GM23338 (cell line): ENCODE measurements at regions not wholly inside any gene's neighbourhood (a gene's known extent, or its start where the extent isn't known, plus 50 kb on each side); places are given as distances from the start of the nearest gene placed in this dataset.

Experiments
- ATAC-seq: fragments of 200-7000 bp; cut with Tn5 transposase; 3 replicates; pipeline ENCODE4 v1.9.1; 2020
- DNase-seq: peaks from one replicate; pipeline ENCODE4 v3.0.0-alpha.2; 2015; ENCODE audit warnings: low spot score
- H2AFZ ChIP-seq: fragments of 200-600 bp; sonication (generic); 2 replicates; pipeline ENCODE4 v1.8.0; 2016; ENCODE audit warnings: antibody characterized with exemption, mild to moderate bottlenecking, moderate library complexity
- H3F3A ChIP-seq: fragments of 200-600 bp; sonication (generic); replicated peaks from 2 replicates; pipeline ENCODE4 v1.8.0; 2017; ENCODE audit warnings: antibody characterized with exemption, mixed run types, low read depth
- H3K27ac ChIP-seq: fragments of 200-600 bp; sonication (generic); 2 replicates; pipeline ENCODE4 v1.6.1; 2016; ENCODE audit warnings: low read depth
- H3K27me3 ChIP-seq: fragments of 200-600 bp; sonication (generic); 2 replicates; pipeline ENCODE4 v1.8.0; 2016; ENCODE audit warnings: mild to moderate bottlenecking, mixed run types, moderate library complexity; ENCODE audit not compliant: insufficient read depth
- H3K36me3 ChIP-seq: fragments of 200-600 bp; sonication (generic); 2 replicates; pipeline ENCODE4 v1.8.0; 2016; ENCODE audit warnings: mild to moderate bottlenecking; ENCODE audit not compliant: insufficient read depth
- H3K4me1 ChIP-seq: fragments of 200-600 bp; sonication (generic); 2 replicates; pipeline ENCODE4 v1.8.0; 2016; ENCODE audit warnings: mild to moderate bottlenecking, moderate library complexity; ENCODE audit not compliant: insufficient read depth
- H3K4me2 ChIP-seq: fragments of 200-600 bp; sonication (generic); 2 replicates; pipeline ENCODE4 v1.7.1; 2017; ENCODE audit warnings: mixed run types
- H3K4me3 ChIP-seq: fragments of 200-600 bp; sonication (generic); 2 replicates; pipeline ENCODE4 v1.6.1; 2016; ENCODE audit warnings: mixed run types
- H3K79me2 ChIP-seq: fragments of 200-600 bp; sonication (generic); replicated peaks from 2 replicates; pipeline ENCODE4 v1.8.0; 2017; ENCODE audit warnings: mild to moderate bottlenecking; ENCODE audit not compliant: insufficient read depth
- H3K9me2 ChIP-seq: fragments of 200-600 bp; sonication (generic); 2 replicates; pipeline ENCODE4 v1.8.0; 2017; ENCODE audit not compliant: insufficient read depth
- H4K20me1 ChIP-seq: fragments of 200-600 bp; sonication (generic); replicated peaks from 2 replicates; pipeline ENCODE4 v1.8.0; 2017; ENCODE audit warnings: mild to moderate bottlenecking; ENCODE audit not compliant: insufficient read depth
- H3K27ac Mint-ChIP-seq: 2 replicates; pipeline ENCODE4 v1.8.0; 2020; ENCODE audit warnings: inconsistent platforms, mild to moderate bottlenecking, moderate library complexity, mixed read lengths
- H3K27me3 Mint-ChIP-seq: 3 replicates; pipeline ENCODE4 v1.8.0; 2022; ENCODE audit warnings: low read depth, mild to moderate bottlenecking, moderate library complexity, mixed read lengths, inconsistent platforms; ENCODE audit not compliant: insufficient read depth, poor library complexity
- H3K36me3 Mint-ChIP-seq: 3 replicates; pipeline ENCODE4 v1.8.0; 2021; ENCODE audit warnings: low read depth, mild to moderate bottlenecking, inconsistent platforms, moderate library complexity, mixed read lengths
- H3K4me1 Mint-ChIP-seq: 3 replicates; pipeline ENCODE4 v1.8.0; 2020; ENCODE audit warnings: mild to moderate bottlenecking, inconsistent platforms, mixed read lengths
- H3K4me3 Mint-ChIP-seq: 3 replicates; pipeline ENCODE4 v1.8.0; 2021; ENCODE audit warnings: moderate library complexity, mild to moderate bottlenecking, inconsistent platforms, mixed read lengths
- H3K9me3 Mint-ChIP-seq: 3 replicates; pipeline ENCODE4 v1.8.0; 2020; ENCODE audit warnings: moderate library complexity, mild to moderate bottlenecking, inconsistent platforms, mixed read lengths
- EZH2 ChIP-seq: fragments of 200-600 bp; sonication (generic); IDR thresholded peaks from one replicate; pipeline ENCODE4 v1.8.0; 2017; ENCODE audit warnings: antibody characterized with exemption, mild to moderate bottlenecking, low read depth; ENCODE audit not compliant: unreplicated experiment
- REST ChIP-seq: IDR thresholded peaks from one replicate; pipeline ENCODE4 v1.6.1; 2018; ENCODE audit warnings: antibody characterized with exemption; ENCODE audit not compliant: unreplicated experiment
- TF ChIP-seq, protein P1 (sequence below): fragments of 250-450 bp; sonication (Bioruptor Pico); IDR thresholded peaks from 2 replicates; pipeline ENCODE4 v1.5.0; 2020; ENCODE audit warnings: mild to moderate bottlenecking, moderate library complexity
- TF ChIP-seq, protein P2 (sequence below): IDR thresholded peaks from 2 replicates; pipeline ENCODE4 v1.6.1; 2016; ENCODE audit warnings: antibody characterized with exemption

DNA sequence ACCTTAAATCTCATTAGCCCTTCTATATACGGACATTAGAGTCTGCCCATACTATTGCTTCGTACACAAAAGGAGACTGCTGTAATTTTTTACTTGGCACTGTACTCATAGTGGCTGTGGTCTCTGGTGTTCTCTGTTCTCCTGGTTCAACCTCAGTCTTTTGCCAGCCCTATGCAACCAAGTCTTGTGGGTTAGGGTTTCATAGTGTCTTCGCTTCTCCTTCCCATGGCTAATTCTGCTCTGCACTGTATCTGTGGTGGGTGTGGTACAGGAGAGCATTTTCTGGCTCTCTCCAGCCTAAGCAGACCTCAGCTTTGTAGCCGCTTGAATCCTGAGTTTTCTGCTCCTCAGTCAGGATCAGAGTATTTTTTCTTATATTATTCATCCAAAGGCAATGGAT, 981.2 kb downstream of the SQOR start:
- peaks cover 12% of the 10 kb centered on the region for H3K9me2 ChIP-seq
- DNase-seq (no peak), ATAC-seq (no peak)
- H3K4me3 Mint-ChIP-seq: no peak overlapping the region
- no peak overlapping the region for H3K27ac Mint-ChIP-seq
- TF ChIP-seq, protein P1, sequence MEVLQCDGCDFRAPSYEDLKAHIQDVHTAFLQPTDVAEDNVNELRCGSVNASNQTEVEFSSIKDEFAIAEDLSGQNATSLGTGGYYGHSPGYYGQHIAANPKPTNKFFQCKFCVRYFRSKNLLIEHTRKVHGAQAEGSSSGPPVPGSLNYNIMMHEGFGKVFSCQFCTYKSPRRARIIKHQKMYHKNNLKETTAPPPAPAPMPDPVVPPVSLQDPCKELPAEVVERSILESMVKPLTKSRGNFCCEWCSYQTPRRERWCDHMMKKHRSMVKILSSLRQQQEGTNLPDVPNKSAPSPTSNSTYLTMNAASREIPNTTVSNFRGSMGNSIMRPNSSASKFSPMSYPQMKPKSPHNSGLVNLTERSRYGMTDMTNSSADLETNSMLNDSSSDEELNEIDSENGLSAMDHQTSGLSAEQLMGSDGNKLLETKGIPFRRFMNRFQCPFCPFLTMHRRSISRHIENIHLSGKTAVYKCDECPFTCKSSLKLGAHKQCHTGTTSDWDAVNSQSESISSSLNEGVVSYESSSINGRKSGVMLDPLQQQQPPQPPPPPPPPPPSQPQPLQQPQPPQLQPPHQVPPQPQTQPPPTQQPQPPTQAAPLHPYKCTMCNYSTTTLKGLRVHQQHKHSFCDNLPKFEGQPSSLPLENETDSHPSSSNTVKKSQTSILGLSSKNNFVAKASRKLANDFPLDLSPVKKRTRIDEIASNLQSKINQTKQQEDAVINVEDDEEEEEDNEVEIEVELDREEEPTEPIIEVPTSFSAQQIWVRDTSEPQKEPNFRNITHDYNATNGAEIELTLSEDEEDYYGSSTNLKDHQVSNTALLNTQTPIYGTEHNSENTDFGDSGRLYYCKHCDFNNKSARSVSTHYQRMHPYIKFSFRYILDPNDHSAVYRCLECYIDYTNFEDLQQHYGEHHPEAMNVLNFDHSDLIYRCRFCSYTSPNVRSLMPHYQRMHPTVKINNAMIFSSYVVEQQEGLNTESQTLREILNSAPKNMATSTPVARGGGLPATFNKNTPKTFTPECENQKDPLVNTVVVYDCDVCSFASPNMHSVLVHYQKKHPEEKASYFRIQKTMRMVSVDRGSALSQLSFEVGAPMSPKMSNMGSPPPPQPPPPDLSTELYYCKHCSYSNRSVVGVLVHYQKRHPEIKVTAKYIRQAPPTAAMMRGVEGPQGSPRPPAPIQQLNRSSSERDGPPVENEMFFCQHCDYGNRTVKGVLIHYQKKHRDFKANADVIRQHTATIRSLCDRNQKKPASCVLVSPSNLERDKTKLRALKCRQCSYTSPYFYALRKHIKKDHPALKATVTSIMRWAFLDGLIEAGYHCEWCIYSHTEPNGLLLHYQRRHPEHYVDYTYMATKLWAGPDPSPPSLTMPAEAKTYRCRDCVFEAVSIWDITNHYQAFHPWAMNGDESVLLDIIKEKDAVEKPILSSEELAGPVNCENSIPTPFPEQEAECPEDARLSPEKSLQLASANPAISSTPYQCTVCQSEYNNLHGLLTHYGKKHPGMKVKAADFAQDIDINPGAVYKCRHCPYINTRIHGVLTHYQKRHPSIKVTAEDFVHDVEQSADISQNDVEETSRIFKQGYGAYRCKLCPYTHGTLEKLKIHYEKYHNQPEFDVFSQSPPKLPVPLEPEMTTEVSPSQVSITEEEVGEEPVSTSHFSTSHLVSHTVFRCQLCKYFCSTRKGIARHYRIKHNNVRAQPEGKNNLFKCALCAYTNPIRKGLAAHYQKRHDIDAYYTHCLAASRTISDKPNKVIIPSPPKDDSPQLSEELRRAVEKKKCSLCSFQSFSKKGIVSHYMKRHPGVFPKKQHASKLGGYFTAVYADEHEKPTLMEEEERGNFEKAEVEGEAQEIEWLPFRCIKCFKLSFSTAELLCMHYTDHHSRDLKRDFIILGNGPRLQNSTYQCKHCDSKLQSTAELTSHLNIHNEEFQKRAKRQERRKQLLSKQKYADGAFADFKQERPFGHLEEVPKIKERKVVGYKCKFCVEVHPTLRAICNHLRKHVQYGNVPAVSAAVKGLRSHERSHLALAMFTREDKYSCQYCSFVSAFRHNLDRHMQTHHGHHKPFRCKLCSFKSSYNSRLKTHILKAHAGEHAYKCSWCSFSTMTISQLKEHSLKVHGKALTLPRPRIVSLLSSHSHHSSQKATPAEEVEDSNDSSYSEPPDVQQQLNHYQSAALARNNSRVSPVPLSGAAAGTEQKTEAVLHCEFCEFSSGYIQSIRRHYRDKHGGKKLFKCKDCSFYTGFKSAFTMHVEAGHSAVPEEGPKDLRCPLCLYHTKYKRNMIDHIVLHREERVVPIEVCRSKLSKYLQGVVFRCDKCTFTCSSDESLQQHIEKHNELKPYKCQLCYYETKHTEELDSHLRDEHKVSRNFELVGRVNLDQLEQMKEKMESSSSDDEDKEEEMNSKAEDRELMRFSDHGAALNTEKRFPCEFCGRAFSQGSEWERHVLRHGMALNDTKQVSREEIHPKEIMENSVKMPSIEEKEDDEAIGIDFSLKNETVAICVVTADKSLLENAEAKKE (CRISPR knock-in tag): no peak
- TF ChIP-seq REST: no peak
- H3F3A ChIP-seq: no peaks in the 10 kb centered on the region
- H3K4me1 Mint-ChIP-seq: no peaks in the 10 kb centered on the region
- no peak overlapping the region for H2AFZ ChIP-seq
- peaks cover 14% of the 10 kb centered on the region; the same call in 2 of the 3 replicates for H3K36me3 Mint-ChIP-seq
- no peaks in the 10 kb centered on the region for H3K4me1 ChIP-seq
- no peaks in the 10 kb centered on the region for H3K27me3 Mint-ChIP-seq
- H4K20me1 ChIP-seq: no peaks in the 10 kb centered on the region
- no peak overlapping the region for H3K4me3 ChIP-seq
- no peaks in the 10 kb centered on the region for H3K27me3 ChIP-seq
- H3K9me3 Mint-ChIP-seq: peaks cover 52% of the 10 kb centered on the region
- no peak overlapping the region for H3K4me2 ChIP-seq
- H3K36me3 ChIP-seq: no peaks in the 10 kb centered on the region
- no peak overlapping the region for H3K27ac ChIP-seq
- H3K79me2 ChIP-seq: no peaks in the 10 kb centered on the region

DNA sequence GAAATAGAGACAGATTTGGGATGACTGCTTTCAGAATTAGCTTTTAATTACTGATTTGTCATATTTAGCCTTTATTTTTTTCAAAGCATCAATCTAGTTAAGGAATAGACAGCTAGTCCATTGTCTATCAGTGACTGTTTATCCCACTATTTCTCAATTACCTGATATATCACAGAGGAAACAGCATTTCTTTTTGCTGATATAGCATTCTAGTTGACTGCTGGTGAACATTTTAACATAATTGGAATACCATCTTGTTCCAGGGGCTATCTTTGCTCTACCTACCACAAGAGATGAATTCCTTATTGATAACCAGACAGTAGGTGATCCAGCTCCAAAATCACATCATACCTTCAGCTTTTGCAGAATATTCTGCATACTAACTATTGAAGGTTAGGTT, 982.7 kb downstream of the SQOR start:
- no peaks in the 10 kb centered on the region for H3K27me3 ChIP-seq
- H3K9me2 ChIP-seq: peaks cover 12% of the 10 kb centered on the region
- ATAC-seq (no peak), DNase-seq (no peak)
- Mint-ChIP-seq H3K4me1 (no peaks in the 10 kb centered on the region), H3K4me3 (no peak overlapping the region), H3K27me3 (no peaks in the 10 kb centered on the region), H3K36me3 (peaks cover 14% of the 10 kb centered on the region; the same call in 2 of the 3 replicates), H3K9me3 (peaks cover 53% of the 10 kb centered on the region), H3K27ac (no peak overlapping the region)
- H3K4me1 ChIP-seq: no peaks in the 10 kb centered on the region
- no peak overlapping the region for H2AFZ ChIP-seq
- no peaks in the 10 kb centered on the region for H3K79me2 ChIP-seq
- no peaks in the 10 kb centered on the region for H3F3A ChIP-seq
- no peak overlapping the region for H3K27ac ChIP-seq
- no peaks in the 10 kb centered on the region for H3K36me3 ChIP-seq
- no peaks in the 10 kb centered on the region for H4K20me1 ChIP-seq
- H3K4me3 ChIP-seq: no peak overlapping the region
- H3K4me2 ChIP-seq: no peak overlapping the region
- TF ChIP-seq, protein P2, sequence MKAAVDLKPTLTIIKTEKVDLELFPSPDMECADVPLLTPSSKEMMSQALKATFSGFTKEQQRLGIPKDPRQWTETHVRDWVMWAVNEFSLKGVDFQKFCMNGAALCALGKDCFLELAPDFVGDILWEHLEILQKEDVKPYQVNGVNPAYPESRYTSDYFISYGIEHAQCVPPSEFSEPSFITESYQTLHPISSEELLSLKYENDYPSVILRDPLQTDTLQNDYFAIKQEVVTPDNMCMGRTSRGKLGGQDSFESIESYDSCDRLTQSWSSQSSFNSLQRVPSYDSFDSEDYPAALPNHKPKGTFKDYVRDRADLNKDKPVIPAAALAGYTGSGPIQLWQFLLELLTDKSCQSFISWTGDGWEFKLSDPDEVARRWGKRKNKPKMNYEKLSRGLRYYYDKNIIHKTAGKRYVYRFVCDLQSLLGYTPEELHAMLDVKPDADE: no peak
- TF ChIP-seq EZH2: no peak
